ENCODE measurements at regions not wholly inside any gene's neighbourhood (a gene's known extent, or its start where the extent isn't known, plus 50 kb on each side); places are given as distances from the start of the nearest gene placed in this dataset.
"Not testable (repeated sequence)": the region's sequence is repeated elsewhere in the genome, so short reads cannot be mapped to it uniquely, and the experiment has no call there.

- no peak for DNase-seq (ENCODE audit: low read depth)
- TF ChIP-seq, protein P1, sequence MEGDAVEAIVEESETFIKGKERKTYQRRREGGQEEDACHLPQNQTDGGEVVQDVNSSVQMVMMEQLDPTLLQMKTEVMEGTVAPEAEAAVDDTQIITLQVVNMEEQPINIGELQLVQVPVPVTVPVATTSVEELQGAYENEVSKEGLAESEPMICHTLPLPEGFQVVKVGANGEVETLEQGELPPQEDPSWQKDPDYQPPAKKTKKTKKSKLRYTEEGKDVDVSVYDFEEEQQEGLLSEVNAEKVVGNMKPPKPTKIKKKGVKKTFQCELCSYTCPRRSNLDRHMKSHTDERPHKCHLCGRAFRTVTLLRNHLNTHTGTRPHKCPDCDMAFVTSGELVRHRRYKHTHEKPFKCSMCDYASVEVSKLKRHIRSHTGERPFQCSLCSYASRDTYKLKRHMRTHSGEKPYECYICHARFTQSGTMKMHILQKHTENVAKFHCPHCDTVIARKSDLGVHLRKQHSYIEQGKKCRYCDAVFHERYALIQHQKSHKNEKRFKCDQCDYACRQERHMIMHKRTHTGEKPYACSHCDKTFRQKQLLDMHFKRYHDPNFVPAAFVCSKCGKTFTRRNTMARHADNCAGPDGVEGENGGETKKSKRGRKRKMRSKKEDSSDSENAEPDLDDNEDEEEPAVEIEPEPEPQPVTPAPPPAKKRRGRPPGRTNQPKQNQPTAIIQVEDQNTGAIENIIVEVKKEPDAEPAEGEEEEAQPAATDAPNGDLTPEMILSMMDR (IDR thresholded peaks at IDR 0.05; ENCODE audit: low read length, missing control alignments) = no peak
- no peak overlapping the region for H3K4me3 ChIP-seq (replicated peaks; ENCODE audit: low read depth, low read length)
These were observed 204.0 kb downstream of the FZD1 start for GRCh38 chr7:91468256-91468655.

- TF ChIP-seq, protein P1 (IDR thresholded peaks at IDR 0.05; ENCODE audit: low read length, missing control alignments) = no peak
- DNase-seq (ENCODE audit: low read depth) = no peak
- H3K4me3 ChIP-seq (replicated peaks; ENCODE audit: low read depth, low read length) = no peak overlapping the region
These were observed 209.4 kb downstream of the FZD1 start for GRCh38 chr7:91473619-91474018.

GRCh38 chr7:91474074-91474473 lies 209.8 kb downstream of the FZD1 start:
- H3K4me3 ChIP-seq (replicated peaks; ENCODE audit: low read depth, low read length) = no peak overlapping the region
- TF ChIP-seq, protein P1 (IDR thresholded peaks at IDR 0.05; ENCODE audit: low read length, missing control alignments) = no peak
- no peak for DNase-seq (ENCODE audit: low read depth)

GRCh38 chr7:91480470-91480869 lies 216.2 kb downstream of the FZD1 start:
- H3K4me3 ChIP-seq (replicated peaks; ENCODE audit: low read depth, low read length); DNase-seq (ENCODE audit: low read depth): not testable (repeated sequence)

DNA sequence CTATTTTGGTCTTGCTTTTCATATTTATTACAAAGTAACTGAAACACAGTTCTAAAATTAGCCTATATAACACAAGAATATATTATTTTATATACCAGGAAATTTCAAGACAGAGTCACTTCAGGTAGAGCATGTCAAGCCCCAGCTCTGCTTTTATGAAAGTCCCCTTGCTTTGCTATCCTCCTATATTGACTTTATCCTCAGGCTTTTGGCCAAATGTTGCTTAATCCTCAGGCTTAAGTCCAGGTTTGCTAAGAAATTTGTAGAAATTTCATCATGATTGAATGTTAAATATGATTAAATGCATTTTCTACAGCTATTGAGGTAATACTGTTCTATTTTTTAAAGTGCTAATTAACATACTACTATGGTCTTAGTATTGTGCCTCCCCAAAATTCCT lies 227.6 kb downstream of the FZD1 start:
- DNase-seq (ENCODE audit: low read depth) = peak; percentile 31
- H3K4me3 ChIP-seq (replicated peaks; ENCODE audit: low read depth, low read length) = no peak overlapping the region
- TF ChIP-seq, protein P1 (IDR thresholded peaks at IDR 0.05; ENCODE audit: low read length, missing control alignments) = no peak

DNA sequence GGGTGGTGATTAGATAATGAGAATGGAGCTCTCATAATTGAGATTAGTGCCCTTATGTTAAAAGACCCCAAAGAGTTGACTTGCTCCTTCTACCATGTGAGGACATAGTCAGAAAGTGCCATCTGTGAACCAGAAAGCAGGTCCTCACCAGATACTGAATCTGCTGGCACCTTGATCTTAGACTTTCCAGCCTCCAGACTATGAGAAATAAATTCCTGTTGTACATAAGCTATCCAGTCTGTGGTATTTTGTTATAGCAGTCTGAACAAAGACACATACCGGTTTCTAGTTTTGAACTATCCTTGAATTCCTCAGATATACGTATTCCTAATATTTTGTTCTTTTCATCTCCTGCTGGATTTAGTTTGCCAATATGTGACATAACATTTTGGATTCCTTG lies 228.1 kb downstream of the FZD1 start:
- no peak overlapping the region for H3K4me3 ChIP-seq (replicated peaks; ENCODE audit: low read depth, low read length)
- TF ChIP-seq, protein P1 (IDR thresholded peaks at IDR 0.05; ENCODE audit: low read length, missing control alignments) = no peak
- no peak for DNase-seq (ENCODE audit: low read depth)

- TF ChIP-seq, protein P1 (IDR thresholded peaks at IDR 0.05; ENCODE audit: low read length, missing control alignments) = no peak
- no peak for DNase-seq (ENCODE audit: low read depth)
- H3K4me3 ChIP-seq (replicated peaks; ENCODE audit: low read depth, low read length) = no peak overlapping the region
These were observed 228.5 kb downstream of the FZD1 start for GRCh38 chr7:91492773-91493172.

DNA sequence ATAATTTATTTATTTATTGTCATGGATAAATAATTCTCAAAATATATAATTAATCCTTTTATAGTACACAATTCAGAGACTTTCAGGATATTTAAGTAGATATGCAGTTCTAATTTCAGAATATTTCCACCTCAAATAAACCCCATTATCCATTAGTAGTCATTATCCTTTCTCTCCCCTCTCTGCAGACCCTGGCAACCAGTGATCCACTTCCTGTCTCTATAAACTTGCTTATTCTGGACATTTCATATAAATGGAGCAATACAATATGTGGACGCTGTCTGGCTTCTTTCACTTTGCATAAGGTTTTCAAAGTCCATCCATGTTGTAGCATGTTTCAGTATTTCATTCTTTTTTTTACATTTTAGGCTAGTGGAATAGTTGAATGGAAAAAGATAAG lies 230.2 kb downstream of the FZD1 start:
- DNase-seq (ENCODE audit: low read depth) = no peak
- TF ChIP-seq, protein P1 (IDR thresholded peaks at IDR 0.05; ENCODE audit: low read length, missing control alignments) = no peak
- no peak overlapping the region for H3K4me3 ChIP-seq (replicated peaks; ENCODE audit: low read depth, low read length)
